OCI-LY7 (cell line): ENCODE measurements at regions not wholly inside any gene's neighbourhood (a gene's known extent, or its start where the extent isn't known, plus 50 kb on each side); places are given as distances from the start of the nearest gene placed in this dataset.

Experiments used
- BruUV-seq: library from RNA; stranded (reverse); fragments of 400-500 nt; replicated peaks from 2 replicates; lab custom pipeline; 2021; lab: Mats Ljungman, UMichigan
- CTCF ChIA-PET: fragments of 300-600 bp; sonication (Branson Sonifier 250); formaldehyde crosslinking; loops from one replicate; lab custom pipeline; 2022; ENCODE audit warnings: antibody characterized with exemption; ENCODE audit not compliant: unreplicated experiment; lab: Charles Lee
- POLR2A ChIA-PET: fragments of 300-600 bp; sonication (Branson Sonifier 250); formaldehyde crosslinking; loops from one replicate; lab custom pipeline; 2022; ENCODE audit warnings: antibody characterized with exemption; lab: Charles Lee
- DNase-seq: peaks from one replicate; pipeline ENCODE4 v3.0.0-alpha.2; 2015; ENCODE audit warnings: low spot score
- H2AFZ ChIP-seq: fragments of 200-600 bp; sonication (generic), shearing (Covaris generic); 2 replicates; pipeline ENCODE4 v1.6.1; 2014; ENCODE audit warnings: mild to moderate bottlenecking, antibody characterized with exemption, low read length, moderate library complexity
- H3K27ac ChIP-seq: fragments of 200-600 bp; sonication (generic); 2 replicates; pipeline ENCODE4 v1.5.1; 2014; ENCODE audit warnings: mixed run types, low read depth, mild to moderate bottlenecking, moderate library complexity, low read length, inconsistent platforms; ENCODE audit not compliant: poor library complexity, severe bottlenecking
- H3K36me3 ChIP-seq: fragments of 200-600 bp; sonication (generic); 2 replicates; pipeline ENCODE4 v1.6.1; 2014; ENCODE audit warnings: mild to moderate bottlenecking, antibody characterized with exemption, low read length, moderate library complexity, mixed read lengths; ENCODE audit not compliant: insufficient read depth
- H3K4me1 ChIP-seq: fragments of 200-600 bp; sonication (generic); 2 replicates; pipeline ENCODE4 v1.5.1; 2014; ENCODE audit warnings: mild to moderate bottlenecking, low read length; ENCODE audit not compliant: insufficient read depth, poor library complexity, severe bottlenecking
- H3K4me2 ChIP-seq: fragments of 200-600 bp; sonication (generic); 2 replicates; pipeline ENCODE4 v1.6.1; 2014; ENCODE audit warnings: mild to moderate bottlenecking, low read length
- H3K4me3 ChIP-seq: fragments of 200-600 bp; sonication (generic); 2 replicates; pipeline ENCODE4 v1.5.1; 2014; ENCODE audit warnings: mild to moderate bottlenecking, low read depth, low read length; ENCODE audit not compliant: poor library complexity, severe bottlenecking
- H3K79me2 ChIP-seq: fragments of 200-600 bp; sonication (generic); 2 replicates; pipeline ENCODE4 v1.6.1; 2016; ENCODE audit warnings: low read depth, mild to moderate bottlenecking, low read length, moderate library complexity, mixed read lengths; ENCODE audit not compliant: insufficient read depth
- H3K9me2 ChIP-seq: fragments of 200-600 bp; sonication (generic); 2 replicates; pipeline ENCODE4 v1.6.1; 2016; ENCODE audit warnings: mild to moderate bottlenecking, low read length, mixed read lengths; ENCODE audit not compliant: insufficient read depth
- H3K9me3 ChIP-seq: fragments of 200-600 bp; sonication (generic); 2 replicates; pipeline ENCODE4 v1.6.1; 2014; ENCODE audit warnings: mild to moderate bottlenecking, mixed run types, low read length, mixed read lengths
- H4K20me1 ChIP-seq: fragments of 200-600 bp; sonication (generic); 2 replicates; pipeline ENCODE4 v1.6.1; 2014; ENCODE audit warnings: mild to moderate bottlenecking, antibody characterized with exemption, low read length, moderate library complexity, mixed read lengths; ENCODE audit not compliant: insufficient read depth
- CTCF ChIP-seq: fragments of 200-600 bp; sonication (generic); conservative IDR thresholded peaks from 2 replicates; pipeline ENCODE4 v1.5.1; 2014; ENCODE audit warnings: mild to moderate bottlenecking, antibody characterized with exemption, low read length, moderate library complexity, mixed read lengths
- EZH2phosphoT487 ChIP-seq: fragments of 200-600 bp; sonication (generic); IDR thresholded peaks from 2 replicates; pipeline ENCODE4 v1.6.1; 2018; ENCODE audit warnings: low read depth, borderline replicate concordance, mild to moderate bottlenecking, mixed run types, antibody characterized with exemption, low read length, moderate library complexity, mixed read lengths
- intact Hi-C: fragments of 100-400 bp; cut with micrococcal nuclease; formaldehyde crosslinking; loops from one replicate; pipeline ENCODE4 v1.10.0; 2022; ENCODE audit not compliant: unreplicated experiment

GRCh38 chr16:63447121-63447520, 1410.9 kb upstream of the CDH8 start:
- BruUV-seq: no TSS peak
- no peaks in the 10 kb centered on the region for H3K79me2 ChIP-seq
- CTCF ChIA-PET: no interaction called here
- H3K9me2 ChIP-seq: no peaks in the 10 kb centered on the region
- POLR2A ChIA-PET: interaction anchor here (0.6 kb wide), 1 partner anchor 194 kb away, joined by 3 read pairs; no protein-coding TSS in a partner anchor
- no peaks in the 10 kb centered on the region for H3K4me1 ChIP-seq
- no peak overlapping the region for H3K4me3 ChIP-seq
- no peak for TF ChIP-seq EZH2phosphoT487
- no peak for TF ChIP-seq CTCF
- DNase-seq: no peak
- no peak overlapping the region for H3K27ac ChIP-seq
- H2AFZ ChIP-seq: no peak overlapping the region
- intact Hi-C loops: no loop called here
- no peaks in the 10 kb centered on the region for H3K9me3 ChIP-seq
- no peak overlapping the region for H3K4me2 ChIP-seq
- no peaks in the 10 kb centered on the region for H4K20me1 ChIP-seq
- H3K36me3 ChIP-seq: no peaks in the 10 kb centered on the region

GRCh38 chr16:63442246-63442645, 1406.0 kb upstream of the CDH8 start:
- Histone ChIP-seq H3K27ac (no peak overlapping the region), H3K79me2 (no peaks in the 10 kb centered on the region), H3K4me2 (no peak overlapping the region), H3K9me2 (no peaks in the 10 kb centered on the region), H3K4me3 (no peak overlapping the region), H3K9me3 (no peaks in the 10 kb centered on the region), H2AFZ (no peak overlapping the region), H3K36me3 (no peaks in the 10 kb centered on the region), H4K20me1 (no peaks in the 10 kb centered on the region), H3K4me1 (no peaks in the 10 kb centered on the region)
- no TSS peak for BruUV-seq
- DNase-seq: no peak
- intact Hi-C loops: no loop called here
- ChIA-PET POLR2A (interaction anchor here (0.7 kb wide), 1 partner anchor 33 kb away, joined by 4 read pairs; no protein-coding TSS in a partner anchor), CTCF (no interaction called here)
- TF ChIP-seq CTCF (no peak), EZH2phosphoT487 (no peak)

- H3K9me3 ChIP-seq: no peaks in the 10 kb centered on the region
- intact Hi-C loops: no loop called here
- CTCF ChIA-PET: no interaction called here
These were observed 1390.1 kb upstream of the CDH8 start for GRCh38 chr16:63426275-63426870.

More at GRCh38 chr16:63426275-63426870, 1390.1 kb upstream of the CDH8 start:
- POLR2A ChIA-PET: interaction anchor here (0.7 kb wide), 1 partner anchor 420 kb away, joined by 3 read pairs; no protein-coding TSS in a partner anchor
- no peak for DNase-seq
- H3K4me2 ChIP-seq: no peak overlapping the region
- H3K4me3 ChIP-seq: no peak overlapping the region
- no peak overlapping the region for H3K27ac ChIP-seq
- no peak overlapping the region for H2AFZ ChIP-seq
- no peaks in the 10 kb centered on the region for H3K4me1 ChIP-seq
- no peaks in the 10 kb centered on the region for H4K20me1 ChIP-seq
- H3K9me2 ChIP-seq: no peaks in the 10 kb centered on the region
- H3K36me3 ChIP-seq: no peaks in the 10 kb centered on the region
- no peak for TF ChIP-seq CTCF
- no peak for TF ChIP-seq EZH2phosphoT487
- no TSS peak for BruUV-seq
- H3K79me2 ChIP-seq: no peaks in the 10 kb centered on the region
